ENCODE measurements at regions not wholly inside any gene's neighbourhood (a gene's known extent, or its start where the extent isn't known, plus 50 kb on each side); places are given as distances from the start of the nearest gene placed in this dataset.

GRCh38 chr18:6653880-6654279 is 75.6 kb upstream of the ARHGAP28 start:
- in situ Hi-C loops (cut with HindIII; ENCODE audit: low pct_unique_long_range_greater_than_20kb, low sequenced_read_pairs) = no loop called here

GRCh38 chr18:6659963-6660725 is 69.4 kb upstream of the ARHGAP28 start:
- in situ Hi-C loops (cut with HindIII; ENCODE audit: low pct_unique_long_range_greater_than_20kb, low sequenced_read_pairs) = no loop called here
- no peak for DNase-seq (ENCODE audit: low read depth, low spot score)

More at GRCh38 chr18:6653880-6654279, 75.6 kb upstream of the ARHGAP28 start:
- DNase-seq (ENCODE audit: low read depth, low spot score) = no peak

GRCh38 chr18:6661692-6662415 is 67.7 kb upstream of the ARHGAP28 start:
- DNase-seq (ENCODE audit: low read depth, low spot score) = no peak
- in situ Hi-C loops (cut with HindIII; ENCODE audit: low pct_unique_long_range_greater_than_20kb, low sequenced_read_pairs) = no loop called here

- DNase-seq (ENCODE audit: low read depth, low spot score) = no peak
- in situ Hi-C loops (cut with HindIII; ENCODE audit: low pct_unique_long_range_greater_than_20kb, low sequenced_read_pairs) = no loop called here
Observed at GRCh38 chr18:6666012-6666685, 63.4 kb upstream of the ARHGAP28 start.

- in situ Hi-C loops (cut with HindIII; ENCODE audit: low pct_unique_long_range_greater_than_20kb, low sequenced_read_pairs) = no loop called here
- DNase-seq (ENCODE audit: low read depth, low spot score) = no peak
Observed at GRCh38 chr18:6668836-6669235, 60.7 kb upstream of the ARHGAP28 start.

- in situ Hi-C loops (cut with HindIII; ENCODE audit: low pct_unique_long_range_greater_than_20kb, low sequenced_read_pairs) = no loop called here
- DNase-seq (ENCODE audit: low read depth, low spot score) = no peak
Observed at GRCh38 chr18:6672821-6673308, 56.7 kb upstream of the ARHGAP28 start.

DNA sequence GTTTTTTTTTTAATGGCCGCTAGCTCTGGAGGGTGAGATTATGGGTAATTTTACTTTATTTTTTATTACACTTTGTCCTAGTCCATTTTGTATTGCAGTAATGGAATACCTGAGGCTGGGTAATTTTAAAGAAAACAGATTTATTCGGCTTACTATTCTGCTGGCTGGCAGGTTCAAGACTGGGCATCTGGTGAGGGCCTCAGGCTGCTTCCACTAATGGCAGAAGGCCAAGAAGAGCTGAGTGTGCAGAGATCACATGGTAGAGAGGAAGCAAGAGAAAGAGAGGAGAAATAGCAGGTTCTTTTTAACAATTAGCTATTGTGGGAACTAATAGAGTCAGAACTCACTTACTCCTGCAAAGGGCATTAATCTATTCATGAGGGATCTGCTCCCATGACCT is 52.4 kb upstream of the ARHGAP28 start:
- DNase-seq (ENCODE audit: low read depth, low spot score) = peak; percentile 32

DNA sequence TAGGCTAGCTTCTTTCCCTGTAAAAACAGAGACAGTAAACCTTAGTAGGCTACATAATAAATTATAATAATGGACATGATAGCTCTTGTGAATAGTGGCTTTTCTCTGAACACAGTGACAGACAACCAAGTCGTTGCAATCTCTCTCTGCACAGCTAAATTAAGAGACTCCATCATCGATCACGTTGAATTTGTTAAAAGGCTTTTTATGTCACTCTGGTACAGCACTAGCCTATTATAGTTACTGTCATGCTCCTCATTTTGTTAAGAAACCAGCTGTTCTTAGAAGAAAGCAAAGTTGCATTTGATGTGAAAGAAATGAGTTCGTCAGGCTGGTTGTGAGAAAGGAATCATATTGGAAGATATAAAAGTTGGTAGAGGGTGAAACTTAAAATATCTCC is 50.3 kb upstream of the ARHGAP28 start:
- in situ Hi-C loops (cut with HindIII; ENCODE audit: low pct_unique_long_range_greater_than_20kb, low sequenced_read_pairs) = no loop called here
- DNase-seq (ENCODE audit: low read depth, low spot score) = no peak

More for the DNA sequence above, 52.4 kb upstream of the ARHGAP28 start:
- in situ Hi-C loops (cut with HindIII; ENCODE audit: low pct_unique_long_range_greater_than_20kb, low sequenced_read_pairs) = no loop called here

Small RNA genes lying in the stretch of these regions (small RNA-seq; reads per million reads assigned to genes)
- gene RN7SL282P = 0 to 0.10 reads per million in 2 experiments
